Stimulated activated CD4-positive, alpha-beta T cell treated with anti-CD3 and anti-CD28 coated beads, Interleukin-2, amount 100 ng/mL, for 48 hours (primary cell): ENCODE measurements at regions not wholly inside any gene's neighbourhood (a gene's known extent, or its start where the extent isn't known, plus 50 kb on each side); places are given as distances from the start of the nearest gene placed in this dataset.

Source experiments
- DNase-seq, 2 donors: peaks; one replicate each; pipeline ENCODE4 v3.0.0-alpha.2; 2020

- no peak for DNase-seq
Measured at GRCh38 chr5:88394536-88395175, 126.0 kb upstream of the TMEM161B start.

- no peak for DNase-seq
Measured at GRCh38 chr5:88393716-88394535, 125.3 kb upstream of the TMEM161B start.

DNA sequence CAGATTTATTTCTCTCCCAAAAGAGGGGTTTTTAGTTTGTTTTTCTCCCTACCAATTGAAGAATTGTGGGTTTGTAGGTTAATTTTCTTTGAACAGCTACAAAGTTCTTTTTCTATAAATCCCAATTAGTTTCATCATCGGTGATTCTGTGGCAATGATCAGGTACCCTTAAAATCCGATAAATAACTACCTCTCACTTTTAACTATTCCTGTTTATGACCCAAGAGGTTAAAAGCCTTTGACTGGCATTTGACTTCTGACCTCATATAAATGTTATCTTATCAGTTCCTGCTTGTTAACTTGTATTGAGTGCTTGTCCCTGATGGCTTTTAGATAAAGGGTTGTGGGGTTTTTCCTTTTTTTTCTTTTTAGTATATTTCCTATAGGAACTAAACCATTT is 124.4 kb upstream of the TMEM161B start:
- DNase-seq: no peak

- DNase-seq: no peak
Measured at GRCh38 chr5:88391991-88392390, 123.3 kb upstream of the TMEM161B start.

- no peak for DNase-seq
Measured at GRCh38 chr5:88391116-88391515, 122.5 kb upstream of the TMEM161B start.

- DNase-seq: no peak
Measured at GRCh38 chr5:88390481-88390880, 121.8 kb upstream of the TMEM161B start.

DNA sequence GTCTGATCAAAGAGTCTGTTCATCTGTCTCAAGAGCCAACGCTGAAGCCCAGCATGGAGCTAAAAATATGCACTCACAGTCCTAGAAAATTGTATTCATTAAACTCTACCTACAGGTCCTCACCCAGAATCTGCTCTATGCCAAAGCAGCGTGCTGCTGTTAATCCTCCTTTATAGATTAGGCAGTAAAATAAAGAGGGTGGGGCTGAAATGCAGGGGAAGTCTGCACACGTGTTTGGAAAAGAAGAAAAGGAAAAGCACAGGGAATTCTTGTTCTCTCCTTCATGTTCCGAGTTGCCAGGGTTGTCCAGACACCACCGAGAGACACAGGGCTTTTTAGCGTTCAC is 121.4 kb upstream of the TMEM161B start:
- DNase-seq: no peak

DNA sequence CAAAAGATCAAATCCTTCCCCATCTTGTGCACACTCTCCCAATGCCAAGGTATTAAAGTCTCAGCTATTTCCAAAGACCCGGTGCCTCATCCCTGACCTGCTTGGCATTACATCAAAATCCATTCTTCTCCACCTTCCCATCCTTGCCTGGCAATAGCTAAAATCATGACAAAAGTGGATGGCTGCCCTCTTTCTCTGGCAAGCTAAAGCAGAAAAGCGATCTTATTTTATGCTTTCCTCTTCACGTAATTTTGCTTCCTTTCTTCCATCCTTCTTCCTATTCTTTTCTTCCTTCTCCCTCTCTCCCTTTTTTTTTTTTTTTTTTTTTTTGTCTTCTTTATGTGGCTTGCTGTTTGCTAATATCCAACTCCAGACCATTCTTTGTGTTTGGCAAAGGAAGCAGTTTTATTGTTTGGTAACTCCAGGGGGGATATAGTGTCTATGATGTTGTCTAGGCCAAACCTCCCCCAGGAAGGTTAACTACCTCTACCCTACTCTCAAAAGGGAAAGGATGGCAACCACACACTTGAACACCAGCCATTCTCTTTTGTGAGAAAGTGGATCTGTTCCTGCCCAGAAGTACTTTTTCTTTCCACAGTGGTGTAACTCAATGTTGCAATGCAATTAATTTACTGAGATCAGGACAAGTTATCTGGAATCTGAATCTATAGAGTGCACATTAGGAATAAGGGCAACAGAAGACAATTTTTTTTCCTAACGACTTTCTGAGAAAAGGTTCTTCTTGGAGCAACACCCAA is 120.9 kb upstream of the TMEM161B start:
- no peak for DNase-seq

- DNase-seq: no peak
Measured at GRCh38 chr5:88388476-88389337, 120.1 kb upstream of the TMEM161B start.

GRCh38 chr5:88384886-88385285 is 116.2 kb upstream of the TMEM161B start:
- DNase-seq: no peak

GRCh38 chr5:88380332-88380731 is 111.7 kb upstream of the TMEM161B start:
- no peak for DNase-seq

- no peak for DNase-seq
Measured at GRCh38 chr5:88377705-88378656, 109.3 kb upstream of the TMEM161B start.

DNA sequence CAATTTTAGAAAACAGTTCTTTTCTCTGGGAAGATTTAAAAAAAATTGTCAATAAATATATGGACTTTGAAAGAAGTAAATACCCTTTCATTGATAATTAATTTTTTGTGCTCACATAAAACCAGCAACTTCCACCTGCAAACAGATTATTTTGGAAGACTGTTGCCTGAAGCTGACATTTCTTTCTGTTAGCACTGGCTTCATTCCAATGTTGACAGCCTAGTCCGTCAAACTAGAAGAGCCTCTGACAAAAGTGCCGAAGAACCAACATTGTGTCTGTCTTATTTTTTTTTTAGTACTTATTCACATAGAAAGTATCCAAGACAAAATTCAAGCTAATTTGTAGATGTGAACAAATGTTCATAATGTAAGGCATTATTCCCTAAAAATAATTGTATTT is 108.6 kb upstream of the TMEM161B start:
- no peak for DNase-seq

DNA sequence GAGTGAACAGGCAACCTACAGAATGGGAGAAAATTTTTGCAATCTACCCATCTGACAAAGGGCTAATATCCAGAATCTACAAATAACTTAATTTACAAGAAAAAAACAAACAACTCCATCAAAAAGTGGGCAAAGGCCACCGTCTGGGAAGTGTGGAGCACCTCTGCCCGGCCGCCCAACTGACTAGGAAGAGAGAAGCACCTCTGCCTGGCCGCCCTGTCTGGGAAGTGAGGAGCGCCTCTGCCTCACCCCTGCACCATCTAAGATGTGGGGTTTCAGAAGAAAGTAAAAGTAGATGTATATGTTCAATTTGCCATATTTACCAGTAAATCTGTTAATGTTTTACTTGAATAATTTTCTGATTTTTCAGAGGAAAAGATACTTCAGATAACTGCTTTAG is 108.1 kb upstream of the TMEM161B start:
- no peak for DNase-seq

GRCh38 chr5:88374391-88374790 is 105.7 kb upstream of the TMEM161B start:
- no peak for DNase-seq

- DNase-seq: no peak
Measured at GRCh38 chr5:88370824-88371223, 102.2 kb upstream of the TMEM161B start.

- no peak for DNase-seq
Measured at GRCh38 chr5:88368201-88368600, 99.6 kb upstream of the TMEM161B start.

- no peak for DNase-seq
Measured at GRCh38 chr5:88364991-88365390, 96.3 kb upstream of the TMEM161B start.

- DNase-seq: no peak
Measured at GRCh38 chr5:88355490-88356050, 86.9 kb upstream of the TMEM161B start.

GRCh38 chr5:88325868-88326267 is 57.2 kb upstream of the TMEM161B start:
- no peak for DNase-seq

- DNase-seq: no peak
Measured at GRCh38 chr5:88322785-88323184, 54.1 kb upstream of the TMEM161B start.
